ENCODE measurements at regions not wholly inside any gene's neighbourhood (a gene's known extent, or its start where the extent isn't known, plus 50 kb on each side); places are given as distances from the start of the nearest gene placed in this dataset.

GRCh38 chr3:102024270-102024904 is 175.1 kb downstream of the NFKBIZ start:
- H3K36me3 ChIP-seq (ENCODE audit: control insufficient read depth in 2 of 2, insufficient read depth in 1 of 2, low read length in 2 of 2), result no peaks in the 10 kb centered on the region
- no peak for TF ChIP-seq ZNF513 (tag by site-specific recombination; IDR thresholded peaks at IDR 0.05)
- TF ChIP-seq ZNF677 (tag by site-specific recombination; IDR thresholded peaks at IDR 0.05), result no peak
- TF ChIP-seq ZNF664 (tag by site-specific recombination; IDR thresholded peaks at IDR 0.05), result no peak
- TF ChIP-seq REST (tag by site-specific recombination; IDR thresholded peaks at IDR 0.05), result no peak
- no peak for TF ChIP-seq ZBTB49 (tag by site-specific recombination; IDR thresholded peaks at IDR 0.05; ENCODE audit: low read depth)
- TF ChIP-seq ZNF571 (tag by site-specific recombination; IDR thresholded peaks at IDR 0.05), result no peak
- TF ChIP-seq ZNF621 (tag by site-specific recombination; IDR thresholded peaks at IDR 0.05), result no peak
- TF ChIP-seq OVOL3 (tag by site-specific recombination; IDR thresholded peaks at IDR 0.05), result no peak
- TF ChIP-seq ZNF19 (tag by site-specific recombination; IDR thresholded peaks at IDR 0.05; ENCODE audit: low read depth), result no peak
- ChIA-PET CTCF (no interaction called here), POLR2A (no interaction called here)
- H3K9me3 ChIP-seq (ENCODE audit: control insufficient read depth, insufficient read depth, low read depth, low read length), result no peaks in the 10 kb centered on the region
- H3K27ac ChIP-seq (ENCODE audit: extremely low read depth, low read depth, low read length), result no peak overlapping the region
- H3K4me1 ChIP-seq (ENCODE audit: control insufficient read depth, insufficient read depth, low read length), result no peaks in the 10 kb centered on the region
- no peak overlapping the region for H3K4me3 ChIP-seq (ENCODE audit: low read depth, low read length)

- H3K4me1 ChIP-seq (ENCODE audit: control insufficient read depth, insufficient read depth, low read length), result no peaks in the 10 kb centered on the region
- ChIA-PET CTCF (no interaction called here), POLR2A (no interaction called here)
- H3K9me3 ChIP-seq (ENCODE audit: control insufficient read depth, insufficient read depth, low read depth, low read length), result no peaks in the 10 kb centered on the region
- no peaks in the 10 kb centered on the region for H3K36me3 ChIP-seq (ENCODE audit: control insufficient read depth in 2 of 2, insufficient read depth in 1 of 2, low read length in 2 of 2)
- H3K4me3 ChIP-seq (ENCODE audit: low read depth, low read length), result no peak overlapping the region
- no peak overlapping the region for H3K27ac ChIP-seq (ENCODE audit: extremely low read depth, low read depth, low read length)
- TF ChIP-seq ZNF513 (tag by site-specific recombination; IDR thresholded peaks at IDR 0.05) (no peak), ZBTB7A (tag by site-specific recombination; IDR thresholded peaks at IDR 0.05; ENCODE audit: low read depth) (no peak), ZNF707 (tag by site-specific recombination; IDR thresholded peaks at IDR 0.05) (no peak), ZNF148 (tag by site-specific recombination; IDR thresholded peaks at IDR 0.05; ENCODE audit: borderline replicate concordance) (no peak), ZNF221 (tag by site-specific recombination; IDR thresholded peaks at IDR 0.05; ENCODE audit: borderline replicate concordance) (no peak), ZBTB8A (tag by site-specific recombination; IDR thresholded peaks at IDR 0.05) (no peak), ZSCAN4 (tag by site-specific recombination; IDR thresholded peaks at IDR 0.05) (no peak), KLF8 (tag by site-specific recombination; IDR thresholded peaks at IDR 0.05) (no peak), ZNF404 (tag by site-specific recombination; IDR thresholded peaks at IDR 0.05) (no peak), ZSCAN30 (tag by site-specific recombination; IDR thresholded peaks at IDR 0.05) (no peak), RBAK (tag by site-specific recombination; IDR thresholded peaks at IDR 0.05) (no peak), KLF1 (tag by site-specific recombination; IDR thresholded peaks at IDR 0.05) (no peak)
Observed at GRCh38 chr3:102025606-102026270, 176.4 kb downstream of the NFKBIZ start.

Measured in HEK293 (cell line).